Activated CD8-positive, alpha-beta T cell treated with anti-CD3 and anti-CD28 coated beads for 36 hours (primary cell): ENCODE measurements at regions not wholly inside any gene's neighbourhood (a gene's known extent, or its start where the extent isn't known, plus 50 kb on each side); places are given as distances from the start of the nearest gene placed in this dataset.

Source experiments
- ATAC-seq: fragments of 200-7000 bp; cut with Tn5 transposase; one replicate; pipeline ENCODE4 v1.10.0; 2021; ENCODE audit warnings: mild to moderate bottlenecking, moderate library complexity
- CTCF ChIA-PET: fragments of 350-600 bp; sonication (Branson Sonifier 250); formaldehyde crosslinking; loops from one replicate; lab custom pipeline; 2021; ENCODE audit warnings: antibody characterized with exemption; lab: Charles Lee
- POLR2A ChIA-PET: fragments of 350-600 bp; sonication (Branson Sonifier 250); formaldehyde crosslinking; loops from one replicate; lab custom pipeline; 2021; ENCODE audit warnings: antibody characterized with exemption; lab: Charles Lee
- DNase-seq: peaks from one replicate; pipeline ENCODE4 v3.0.0-alpha.2; 2020
- H3K27ac Mint-ChIP-seq: one replicate; pipeline ENCODE4 v1.8.0; 2021; ENCODE audit warnings: mild to moderate bottlenecking, mixed read lengths
- H3K27me3 Mint-ChIP-seq: one replicate; pipeline ENCODE4 v1.8.0; 2021; ENCODE audit warnings: mixed read lengths
- H3K36me3 Mint-ChIP-seq: one replicate; pipeline ENCODE4 v1.8.0; 2021; ENCODE audit warnings: low read depth, mixed read lengths
- H3K4me1 Mint-ChIP-seq: one replicate; pipeline ENCODE4 v1.8.0; 2021; ENCODE audit warnings: low read depth, mixed read lengths
- H3K4me3 Mint-ChIP-seq: one replicate; pipeline ENCODE4 v1.8.0; 2021; ENCODE audit warnings: mild to moderate bottlenecking, moderate library complexity, mixed read lengths
- H3K9me3 Mint-ChIP-seq: one replicate; pipeline ENCODE4 v1.8.0; 2021; ENCODE audit warnings: mixed read lengths
- CTCF ChIP-seq: fragments of 200-600 bp; IDR thresholded peaks from one replicate; pipeline ENCODE4 v1.8.0; 2022; ENCODE audit warnings: antibody characterized with exemption, mild to moderate bottlenecking
- intact Hi-C: fragments of 100-400 bp; cut with micrococcal nuclease; formaldehyde crosslinking; loops from one replicate; pipeline ENCODE4 v1.10.0; 2022

GRCh38 chr2:143934626-143935481 is 585.1 kb downstream of the ZEB2 start:
- H3K4me3 Mint-ChIP-seq = no peak overlapping the region
- no peak for TF ChIP-seq CTCF
- no peak for ATAC-seq
- H3K9me3 Mint-ChIP-seq = no peaks in the 10 kb centered on the region
- ChIA-PET POLR2A (no interaction called here), CTCF (interaction anchor here (1.0 to 1.2 kb wide), 2 partner anchors 14 to 31 kb away, joined by 3 read pairs; no protein-coding TSS in a partner anchor)
- H3K36me3 Mint-ChIP-seq = no peaks in the 10 kb centered on the region
- peaks cover 13% of the 10 kb centered on the region for H3K4me1 Mint-ChIP-seq
- H3K27me3 Mint-ChIP-seq = peaks cover 31% of the 10 kb centered on the region
- no peak overlapping the region for H3K27ac Mint-ChIP-seq
- intact Hi-C loops = no loop called here
- no peak for DNase-seq

- ChIA-PET CTCF (interaction anchor here (1.1 to 1.2 kb wide), 2 partner anchors 10 to 30 kb away, joined by 3 read pairs; no protein-coding TSS in a partner anchor), POLR2A (interaction anchor here (0.6 kb wide), 1 partner anchor 99 kb away, joined by 3 read pairs; no protein-coding TSS in a partner anchor)
- ATAC-seq = no peak
- intact Hi-C loops = no loop called here
- no peak for DNase-seq
- no peak for TF ChIP-seq CTCF
- no peak overlapping the region for H3K27ac Mint-ChIP-seq
- peaks cover 13% of the 10 kb centered on the region for H3K4me1 Mint-ChIP-seq
- H3K4me3 Mint-ChIP-seq = no peak overlapping the region
- peaks cover 28% of the 10 kb centered on the region for H3K27me3 Mint-ChIP-seq
- H3K36me3 Mint-ChIP-seq = no peaks in the 10 kb centered on the region
- H3K9me3 Mint-ChIP-seq = no peaks in the 10 kb centered on the region
Measured at GRCh38 chr2:143933946-143934569, 585.9 kb downstream of the ZEB2 start.

- ATAC-seq = no peak
- no peaks in the 10 kb centered on the region for H3K36me3 Mint-ChIP-seq
- peaks cover 22% of the 10 kb centered on the region for H3K27me3 Mint-ChIP-seq
- no peak overlapping the region for H3K4me3 Mint-ChIP-seq
- TF ChIP-seq CTCF = no peak
- POLR2A ChIA-PET = no interaction called here
- DNase-seq = no peak
- intact Hi-C loops = no loop called here
- H3K9me3 Mint-ChIP-seq = no peaks in the 10 kb centered on the region
- CTCF ChIA-PET = interaction anchor here (1.1 kb wide), 1 partner anchor 17 kb away, joined by 3 read pairs; no protein-coding TSS in a partner anchor
- no peak overlapping the region for H3K27ac Mint-ChIP-seq
- H3K4me1 Mint-ChIP-seq = no peaks in the 10 kb centered on the region
Measured at GRCh38 chr2:143930891-143931290, 589.0 kb downstream of the ZEB2 start.

- ATAC-seq (no peak), DNase-seq (no peak)
- ChIA-PET POLR2A (no interaction called here), CTCF (no interaction called here)
- Mint-ChIP-seq H3K27ac (no peak overlapping the region), H3K9me3 (no peaks in the 10 kb centered on the region), H3K27me3 (peaks cover 13% of the 10 kb centered on the region), H3K4me3 (no peak overlapping the region), H3K36me3 (no peaks in the 10 kb centered on the region), H3K4me1 (no peaks in the 10 kb centered on the region)
- no peak for TF ChIP-seq CTCF
- intact Hi-C loops = no loop called here
Measured at GRCh38 chr2:143928613-143929012, 591.3 kb downstream of the ZEB2 start.

GRCh38 chr2:143928184-143928583 is 591.7 kb downstream of the ZEB2 start:
- Mint-ChIP-seq H3K27ac (no peak overlapping the region), H3K36me3 (no peaks in the 10 kb centered on the region), H3K4me1 (no peaks in the 10 kb centered on the region), H3K27me3 (peaks cover 13% of the 10 kb centered on the region), H3K9me3 (no peaks in the 10 kb centered on the region), H3K4me3 (no peak overlapping the region)
- ChIA-PET CTCF (no interaction called here), POLR2A (no interaction called here)
- ATAC-seq (no peak), DNase-seq (no peak)
- intact Hi-C loops = no loop called here
- no peak for TF ChIP-seq CTCF
